IPS DF 19.7 (cell line): ENCODE measurements at regions not wholly inside any gene's neighbourhood (a gene's known extent, or its start where the extent isn't known, plus 50 kb on each side); places are given as distances from the start of the nearest gene placed in this dataset.

Experiments used
- DNase-seq: peaks from one replicate; pipeline ENCODE4 v3.0.0-alpha.2; 2013; ENCODE audit warnings: low read depth, low spot score

DNA sequence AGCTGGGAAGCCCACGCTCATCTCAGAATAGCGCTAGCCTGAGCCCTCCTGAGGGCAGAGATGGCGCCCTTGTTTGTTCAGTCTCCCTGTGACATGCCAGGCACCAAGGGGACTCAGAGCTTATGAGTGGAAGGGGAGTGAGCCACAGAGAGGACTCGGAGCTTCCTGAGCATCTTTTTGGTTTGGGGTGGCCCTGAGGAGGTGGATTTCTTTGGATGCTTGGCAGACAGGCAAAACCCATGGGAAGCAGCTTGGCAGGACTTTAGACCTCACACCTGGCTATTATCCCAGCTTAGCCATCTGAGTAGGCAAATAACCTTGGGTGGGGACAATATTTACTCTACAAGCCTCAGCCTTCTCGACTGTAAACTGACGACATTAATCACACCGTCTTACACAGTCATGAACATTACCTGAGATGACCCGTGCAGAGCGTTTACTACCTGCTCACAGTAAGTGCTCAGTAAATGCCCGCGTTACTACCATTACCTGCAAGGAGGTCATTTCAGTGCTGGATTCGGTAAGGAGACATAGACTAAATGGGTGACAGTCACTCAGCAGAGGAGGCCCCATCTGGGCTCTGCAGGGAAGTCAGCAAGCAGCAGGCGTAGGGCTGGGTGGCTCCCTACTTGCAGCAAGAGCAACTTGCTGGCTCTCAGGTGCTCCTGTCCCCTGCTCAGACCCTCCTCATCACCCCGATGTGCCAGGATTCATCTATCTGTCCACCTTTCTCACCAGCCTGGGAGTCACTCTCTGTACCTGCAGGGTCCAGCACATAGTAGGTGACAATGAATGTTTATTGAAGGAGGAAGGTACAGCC is 54.9 kb downstream of the KLHDC7A start:
- DNase-seq = no peak

GRCh38 chr1:18536356-18536755 is 55.6 kb downstream of the KLHDC7A start:
- DNase-seq = no peak

- DNase-seq = no peak
These were observed 56.2 kb downstream of the KLHDC7A start for GRCh38 chr1:18536915-18537314.

- DNase-seq = no peak
These were observed 56.9 kb downstream of the KLHDC7A start for GRCh38 chr1:18537386-18538306.

- no peak for DNase-seq
These were observed 58.4 kb downstream of the KLHDC7A start for GRCh38 chr1:18539171-18539570.

- no peak for DNase-seq
These were observed 59.5 kb downstream of the KLHDC7A start for GRCh38 chr1:18540136-18540765.

DNA sequence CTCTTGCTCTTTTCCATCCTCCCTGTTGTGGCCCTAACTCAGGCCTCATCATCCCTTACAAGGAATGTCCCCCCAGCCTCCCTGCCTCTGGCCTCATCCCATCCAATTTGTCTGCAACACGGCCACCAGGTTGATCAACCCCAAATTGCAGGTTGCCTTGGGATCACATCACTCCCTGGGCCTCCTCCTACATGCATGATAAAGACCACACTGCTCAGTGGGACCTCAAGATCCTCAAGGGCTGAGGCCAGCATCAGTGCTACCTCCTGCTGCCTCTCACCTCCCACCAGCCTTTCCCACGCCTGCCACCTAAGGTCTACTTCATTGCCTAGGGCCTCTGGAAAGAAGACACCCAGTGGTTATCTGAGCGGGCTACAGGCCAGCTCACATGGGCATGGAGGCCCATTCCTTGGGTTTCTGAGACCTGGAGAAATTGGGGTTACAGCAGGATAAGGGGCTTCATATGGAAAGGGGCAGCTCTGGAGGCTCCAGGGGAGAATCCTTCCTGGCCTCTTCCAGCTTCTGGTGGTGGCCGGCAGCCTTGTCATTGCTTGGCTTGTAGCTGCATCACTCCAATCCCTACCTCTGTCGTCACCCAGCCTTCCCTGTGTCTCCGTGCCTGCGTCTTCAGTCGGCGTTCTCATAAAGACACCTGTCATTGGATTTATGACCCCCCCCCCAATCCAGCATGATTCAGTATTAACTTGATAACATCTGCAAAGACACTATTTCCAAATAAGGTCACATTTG is 60.5 kb downstream of the KLHDC7A start:
- DNase-seq = no peak

DNA sequence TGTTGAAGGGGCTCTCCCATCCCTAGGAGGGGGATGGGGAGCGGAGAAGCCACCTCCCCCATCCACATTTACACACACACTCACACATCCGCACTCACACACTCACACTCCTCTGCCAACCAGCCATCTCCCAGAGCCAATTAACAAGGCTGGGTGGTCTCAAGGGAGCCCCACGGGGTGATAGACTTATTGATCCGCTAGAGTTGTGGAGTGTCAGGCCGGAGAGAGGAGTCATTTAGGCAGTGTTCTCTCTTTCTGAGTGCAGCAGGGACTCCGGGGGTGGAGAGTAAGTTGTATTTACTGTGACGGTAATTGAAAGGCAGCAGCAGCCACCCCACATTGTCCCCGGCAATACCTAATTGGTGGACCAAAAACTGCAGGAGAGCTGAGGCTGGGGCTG is 61.6 kb downstream of the KLHDC7A start:
- no peak for DNase-seq

GRCh38 chr1:18546026-18546425 is 65.3 kb downstream of the KLHDC7A start:
- DNase-seq = no peak

- no peak for DNase-seq
These were observed 66.7 kb downstream of the KLHDC7A start for GRCh38 chr1:18547460-18547859.

GRCh38 chr1:18548643-18549042 is 67.9 kb downstream of the KLHDC7A start:
- DNase-seq = no peak

DNA sequence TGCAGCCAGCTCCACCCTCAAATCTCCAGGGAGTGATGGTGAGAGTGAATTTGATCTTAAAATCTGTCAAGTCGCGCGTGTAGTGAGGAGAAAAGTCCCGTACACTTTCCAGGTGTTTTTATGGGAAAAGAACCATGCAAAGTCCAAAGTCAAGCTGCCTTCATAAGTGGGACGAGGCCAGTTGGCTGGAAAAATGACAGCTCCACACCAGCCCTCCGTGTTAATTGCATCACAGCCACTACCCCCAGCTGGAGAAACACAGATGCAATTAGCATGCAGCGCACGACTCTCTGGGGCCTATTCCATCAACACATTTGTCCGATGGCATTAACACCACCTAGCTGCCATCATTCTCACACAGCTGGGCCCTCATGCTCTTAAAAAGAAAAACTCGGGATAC is 68.4 kb downstream of the KLHDC7A start:
- no peak for DNase-seq

DNA sequence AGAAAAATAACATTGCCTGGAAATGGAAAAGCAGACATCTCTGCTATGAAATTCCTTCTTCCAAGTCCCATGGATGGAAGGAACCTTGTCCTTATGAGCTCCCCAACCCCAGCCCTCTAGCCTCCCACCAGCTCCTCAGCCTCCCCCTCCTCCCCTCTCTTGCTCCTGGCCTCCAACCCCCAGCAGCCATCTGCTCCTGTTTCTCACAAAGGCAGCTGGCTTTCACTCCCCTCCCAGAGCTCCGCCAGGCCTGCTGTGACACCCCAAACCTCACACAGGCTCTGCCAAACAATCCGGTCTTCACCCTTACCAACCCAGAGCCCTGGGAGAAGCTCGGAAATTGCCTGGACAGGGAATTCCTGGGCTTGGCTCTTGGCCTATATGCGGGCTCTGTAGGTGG is 69.2 kb downstream of the KLHDC7A start:
- no peak for DNase-seq

DNA sequence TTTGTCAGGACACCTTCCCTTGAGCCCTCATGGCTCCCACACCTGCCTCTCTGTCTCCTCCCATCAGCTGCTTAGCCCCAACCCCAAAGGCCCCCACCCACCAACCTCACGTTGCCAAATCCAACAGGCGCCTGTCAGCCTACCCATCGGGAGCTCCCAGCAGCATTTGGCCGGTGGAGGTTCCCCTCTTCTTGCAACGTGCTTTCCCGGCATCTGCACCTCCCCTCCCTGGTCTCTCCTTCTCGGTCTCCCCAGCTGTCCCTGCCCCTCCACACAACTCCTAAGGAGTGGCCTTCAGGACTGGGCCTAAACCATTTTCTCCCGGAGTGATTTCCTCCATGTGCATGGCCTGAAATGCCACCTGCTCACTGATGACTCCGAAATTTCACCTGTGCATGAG is 71.9 kb downstream of the KLHDC7A start:
- no peak for DNase-seq

DNA sequence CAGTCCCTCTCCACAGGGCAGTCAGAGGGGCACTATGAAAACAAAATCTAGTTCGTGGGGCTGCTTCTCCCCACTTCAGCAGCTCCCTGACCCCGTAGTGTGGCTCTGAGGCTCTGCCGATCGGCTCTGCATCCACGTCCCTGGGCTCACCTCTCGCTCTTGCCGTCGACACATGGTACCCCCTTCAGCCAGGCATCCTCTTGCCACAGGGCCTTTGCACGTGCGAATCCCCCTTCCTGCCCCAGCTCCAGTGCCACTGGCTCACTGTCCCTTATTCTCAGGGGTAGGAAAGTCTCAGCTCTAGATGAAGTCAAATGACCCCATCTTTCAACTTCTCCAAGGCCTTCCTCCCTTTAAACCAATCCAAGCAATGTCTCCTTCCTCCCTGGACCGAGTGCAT is 72.7 kb downstream of the KLHDC7A start:
- no peak for DNase-seq

DNA sequence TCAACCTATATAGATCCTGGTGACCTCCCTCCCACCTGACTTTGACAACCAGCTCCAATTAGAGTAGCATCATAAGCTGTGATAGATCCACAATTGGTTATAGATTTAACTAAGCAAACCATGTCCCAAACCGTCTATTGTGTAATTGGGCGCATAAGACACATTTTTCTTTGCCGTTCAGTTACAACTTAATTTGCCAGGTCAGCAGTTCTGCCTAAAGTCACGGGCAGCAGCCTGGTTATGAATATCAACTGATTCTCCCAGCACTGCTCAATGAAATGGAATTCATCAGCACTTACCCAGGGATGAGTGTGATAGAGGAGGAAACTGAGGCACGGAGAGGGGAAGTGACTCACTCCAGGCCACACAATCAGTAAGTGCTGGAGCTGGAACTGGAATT is 73.4 kb downstream of the KLHDC7A start:
- no peak for DNase-seq

- no peak for DNase-seq
These were observed 73.9 kb downstream of the KLHDC7A start for GRCh38 chr1:18554597-18554996.

- no peak for DNase-seq
These were observed 74.3 kb downstream of the KLHDC7A start for GRCh38 chr1:18555036-18555435.

DNA sequence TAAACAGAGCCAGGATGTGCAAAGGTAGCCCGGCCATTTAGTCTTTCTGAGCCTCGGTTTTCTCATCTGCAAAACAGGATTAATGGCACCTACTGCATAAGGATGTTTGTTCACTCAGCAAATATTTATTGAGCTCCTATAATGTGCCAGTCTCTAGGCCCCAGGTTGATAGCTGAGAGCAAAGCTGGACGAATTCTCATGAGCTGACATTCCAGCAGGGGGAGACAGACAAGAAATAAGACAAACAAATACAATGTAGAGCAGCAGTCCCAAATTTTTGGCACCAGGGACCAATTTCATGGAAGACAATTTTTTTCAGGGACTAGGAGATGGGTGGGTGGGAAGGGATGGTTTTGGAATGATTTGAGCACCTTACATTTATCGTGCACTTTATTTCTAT is 74.3 kb upstream of the PAX7 start:
- DNase-seq = no peak

DNA sequence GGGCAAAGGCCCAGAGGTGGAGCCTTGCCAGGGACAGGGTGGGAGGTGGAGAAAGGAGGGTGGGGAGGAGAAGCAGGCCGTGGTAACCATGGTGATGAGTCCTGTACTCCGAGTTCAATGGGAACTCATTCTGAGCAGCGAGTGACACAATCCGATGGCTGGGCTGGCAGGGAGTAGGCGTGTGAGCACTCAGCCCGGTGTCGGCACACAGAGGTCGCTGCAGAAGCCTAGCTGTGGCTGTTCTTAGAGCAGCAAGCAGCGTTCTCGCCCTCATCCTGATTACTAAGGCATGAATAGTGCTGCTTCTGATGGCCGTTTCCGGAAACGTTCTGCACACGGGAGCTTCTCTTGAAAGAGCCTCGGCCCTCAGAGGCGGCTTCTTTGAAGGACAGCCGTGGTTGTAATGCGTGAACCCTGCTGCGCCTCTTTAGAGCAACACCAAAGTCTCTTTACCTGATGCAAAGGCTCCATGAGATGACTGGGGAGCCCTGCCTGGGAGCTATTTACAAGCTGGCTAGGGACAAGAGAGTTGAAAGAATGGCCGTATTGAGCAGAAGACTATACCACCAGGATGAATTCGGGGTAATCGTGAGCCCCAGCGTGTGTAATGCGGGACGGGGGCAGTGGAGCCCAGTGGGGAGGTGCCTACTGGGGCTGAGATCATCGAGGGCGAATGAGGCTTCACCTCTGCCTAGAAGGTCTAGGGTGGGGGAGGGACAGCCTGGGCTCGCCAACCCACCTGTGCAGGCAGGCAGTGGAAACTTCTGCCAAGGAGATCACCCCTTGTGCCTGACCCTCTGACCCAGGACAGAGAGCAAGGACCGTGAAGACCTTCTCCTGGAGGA is 72.8 kb upstream of the PAX7 start:
- DNase-seq = peak; percentile 80

DNA sequence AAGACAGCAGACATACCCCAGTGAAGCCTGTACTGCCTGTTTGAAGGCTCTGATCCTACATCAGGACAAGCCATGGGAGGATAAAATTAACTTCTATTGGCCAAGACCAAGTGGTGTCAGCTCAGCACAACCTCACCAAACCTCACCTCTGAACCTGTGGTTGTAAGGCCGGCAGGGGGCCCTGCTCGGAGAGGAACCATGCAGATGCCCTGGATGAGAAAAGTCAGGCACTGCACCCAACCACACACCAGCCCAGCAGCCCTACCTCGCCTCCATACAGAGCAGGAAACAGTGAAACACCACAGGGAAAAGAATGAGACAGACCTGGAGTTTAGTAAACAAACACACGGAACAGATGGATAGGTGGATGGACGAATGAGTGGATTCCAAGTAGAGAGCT is 70.0 kb upstream of the PAX7 start:
- no peak for DNase-seq
